IPS-15b (cell line): ENCODE measurements at regions not wholly inside any gene's neighbourhood (a gene's known extent, or its start where the extent isn't known, plus 50 kb on each side); places are given as distances from the start of the nearest gene placed in this dataset.

ENCODE experiments used
- H3K27me3 ChIP-seq: one replicate; pipeline ENCODE4 v1.6.1; 2013; ENCODE audit warnings: low read length; ENCODE audit not compliant: control insufficient read depth, insufficient read depth
- H3K36me3 ChIP-seq: one replicate; pipeline ENCODE4 v1.6.1; 2013; ENCODE audit warnings: low read length; ENCODE audit not compliant: control insufficient read depth, insufficient read depth
- H3K4me1 ChIP-seq: one replicate; pipeline ENCODE4 v1.6.1; 2013; ENCODE audit warnings: mild to moderate bottlenecking, low read length; ENCODE audit not compliant: control insufficient read depth, insufficient read depth
- H3K4me3 ChIP-seq: one replicate; pipeline ENCODE4 v1.5.1; 2013; ENCODE audit warnings: low read depth, low read length
- H3K9ac ChIP-seq: one replicate; pipeline ENCODE4 v1.6.1; 2013; ENCODE audit warnings: low read depth, mild to moderate bottlenecking, low read length
- H3K9me3 ChIP-seq: one replicate; pipeline ENCODE4 v1.6.1; 2013; ENCODE audit warnings: mild to moderate bottlenecking, low read length; ENCODE audit not compliant: control insufficient read depth, insufficient read depth

- H3K4me3 ChIP-seq = no peak overlapping the region
Observed at GRCh38 chr3:168996622-168997021, 666.9 kb downstream of the MECOM start.

GRCh38 chr3:168995129-168995528 is 668.4 kb downstream of the MECOM start:
- Histone ChIP-seq H3K4me1 (peaks cover under 1% of the 10 kb centered on the region), H3K36me3 (no peaks in the 10 kb centered on the region), H3K9me3 (no peaks in the 10 kb centered on the region), H3K27me3 (no peaks in the 10 kb centered on the region), H3K4me3 (no peak overlapping the region), H3K9ac (no peak overlapping the region)

More at GRCh38 chr3:168996622-168997021, 666.9 kb downstream of the MECOM start:
- peaks cover 3% of the 10 kb centered on the region for H3K4me1 ChIP-seq
- H3K36me3 ChIP-seq = no peaks in the 10 kb centered on the region
- H3K27me3 ChIP-seq = no peaks in the 10 kb centered on the region
- H3K9ac ChIP-seq = no peak overlapping the region
- H3K9me3 ChIP-seq = no peaks in the 10 kb centered on the region

- Histone ChIP-seq H3K9me3 (no peaks in the 10 kb centered on the region), H3K36me3 (no peaks in the 10 kb centered on the region), H3K27me3 (no peaks in the 10 kb centered on the region), H3K4me1 (no peaks in the 10 kb centered on the region), H3K4me3 (no peak overlapping the region), H3K9ac (no peak overlapping the region)
Observed at GRCh38 chr3:168991803-168992202, 671.7 kb downstream of the MECOM start.

GRCh38 chr3:168990621-168991020 is 672.9 kb downstream of the MECOM start:
- Histone ChIP-seq H3K36me3 (no peaks in the 10 kb centered on the region), H3K4me3 (no peak overlapping the region), H3K9me3 (no peaks in the 10 kb centered on the region), H3K4me1 (no peaks in the 10 kb centered on the region), H3K27me3 (no peaks in the 10 kb centered on the region), H3K9ac (no peak overlapping the region)

- no peaks in the 10 kb centered on the region for H3K9me3 ChIP-seq
- no peak overlapping the region for H3K9ac ChIP-seq
- no peaks in the 10 kb centered on the region for H3K36me3 ChIP-seq
- no peak overlapping the region for H3K4me3 ChIP-seq
- no peaks in the 10 kb centered on the region for H3K4me1 ChIP-seq
- H3K27me3 ChIP-seq = no peaks in the 10 kb centered on the region
Observed at GRCh38 chr3:168990134-168990533, 673.4 kb downstream of the MECOM start.

GRCh38 chr3:168989396-168989795 is 674.1 kb downstream of the MECOM start:
- Histone ChIP-seq H3K36me3 (no peaks in the 10 kb centered on the region), H3K4me3 (no peak overlapping the region), H3K27me3 (no peaks in the 10 kb centered on the region), H3K9me3 (no peaks in the 10 kb centered on the region), H3K9ac (no peak overlapping the region), H3K4me1 (no peaks in the 10 kb centered on the region)

- H3K9me3 ChIP-seq = no peaks in the 10 kb centered on the region
- H3K4me3 ChIP-seq = no peak overlapping the region
- no peaks in the 10 kb centered on the region for H3K4me1 ChIP-seq
- H3K36me3 ChIP-seq = no peaks in the 10 kb centered on the region
- H3K9ac ChIP-seq = no peak overlapping the region
- H3K27me3 ChIP-seq = no peaks in the 10 kb centered on the region
Observed at GRCh38 chr3:168988853-168989252, 674.7 kb downstream of the MECOM start.

GRCh38 chr3:168984872-168985271 is 678.6 kb downstream of the MECOM start:
- Histone ChIP-seq H3K27me3 (no peaks in the 10 kb centered on the region), H3K9ac (no peak overlapping the region), H3K4me1 (no peaks in the 10 kb centered on the region), H3K36me3 (no peaks in the 10 kb centered on the region), H3K4me3 (no peak overlapping the region), H3K9me3 (no peaks in the 10 kb centered on the region)

- H3K4me1 ChIP-seq = no peaks in the 10 kb centered on the region
- H3K9ac ChIP-seq = no peak overlapping the region
- no peaks in the 10 kb centered on the region for H3K27me3 ChIP-seq
- H3K9me3 ChIP-seq = no peaks in the 10 kb centered on the region
- H3K36me3 ChIP-seq = no peaks in the 10 kb centered on the region
- H3K4me3 ChIP-seq = no peak overlapping the region
Observed at GRCh38 chr3:168983046-168983445, 680.5 kb downstream of the MECOM start.

- Histone ChIP-seq H3K4me1 (no peaks in the 10 kb centered on the region), H3K9me3 (no peaks in the 10 kb centered on the region), H3K36me3 (no peaks in the 10 kb centered on the region), H3K27me3 (no peaks in the 10 kb centered on the region), H3K9ac (no peak overlapping the region), H3K4me3 (no peak overlapping the region)
Observed at GRCh38 chr3:168981396-168981795, 682.1 kb downstream of the MECOM start.

- H3K4me3 ChIP-seq = no peak overlapping the region
- H3K27me3 ChIP-seq = no peaks in the 10 kb centered on the region
- H3K9ac ChIP-seq = no peak overlapping the region
- no peaks in the 10 kb centered on the region for H3K9me3 ChIP-seq
- H3K4me1 ChIP-seq = no peaks in the 10 kb centered on the region
- no peaks in the 10 kb centered on the region for H3K36me3 ChIP-seq
Observed at GRCh38 chr3:168977716-168978374, 685.7 kb downstream of the MECOM start.

- Histone ChIP-seq H3K4me1 (no peaks in the 10 kb centered on the region), H3K4me3 (no peak overlapping the region), H3K9ac (no peak overlapping the region), H3K36me3 (no peaks in the 10 kb centered on the region), H3K9me3 (no peaks in the 10 kb centered on the region), H3K27me3 (no peaks in the 10 kb centered on the region)
Observed at GRCh38 chr3:168976969-168977368, 686.5 kb downstream of the MECOM start.
